Prostate gland (tissue), 2 donors: ENCODE measurements at regions not wholly inside any gene's neighbourhood (a gene's known extent, or its start where the extent isn't known, plus 50 kb on each side); places are given as distances from the start of the nearest gene placed in this dataset.

Experiments used
- CTCF ChIP-seq, 4 experiments: fragments of 200-600 bp in 2 of 4; fragments of 450-650 bp in 2 of 4; sonication (generic) in 2 of 4; IDR thresholded peaks; 1 replicate in 3 of 4; 2 replicates in 1 of 4; pipeline ENCODE4 v1.5.1; 2016 to 2019; ENCODE audit warnings: antibody characterized with exemption in 4 of 4, mild to moderate bottlenecking in 2 of 4, moderate library complexity in 2 of 4
- POLR2AphosphoS5 ChIP-seq: sonication (generic); formaldehyde crosslinking; IDR thresholded peaks from one replicate; pipeline ENCODE4 v1.6.1; 2017; ENCODE audit warnings: antibody characterized with exemption

- no peak for TF ChIP-seq POLR2AphosphoS5
- no peak for TF ChIP-seq CTCF (IDR thresholded peaks at IDR 0.05)
Observed at GRCh38 chr9:129392093-129392541, 214.1 kb upstream of the IER5L start.
